ENCODE measurements at regions not wholly inside any gene's neighbourhood (a gene's known extent, or its start where the extent isn't known, plus 50 kb on each side); places are given as distances from the start of the nearest gene placed in this dataset.
"Not testable (repeated sequence)": the region's sequence is repeated elsewhere in the genome, so short reads cannot be mapped to it uniquely, and the experiment has no call there.

DNA sequence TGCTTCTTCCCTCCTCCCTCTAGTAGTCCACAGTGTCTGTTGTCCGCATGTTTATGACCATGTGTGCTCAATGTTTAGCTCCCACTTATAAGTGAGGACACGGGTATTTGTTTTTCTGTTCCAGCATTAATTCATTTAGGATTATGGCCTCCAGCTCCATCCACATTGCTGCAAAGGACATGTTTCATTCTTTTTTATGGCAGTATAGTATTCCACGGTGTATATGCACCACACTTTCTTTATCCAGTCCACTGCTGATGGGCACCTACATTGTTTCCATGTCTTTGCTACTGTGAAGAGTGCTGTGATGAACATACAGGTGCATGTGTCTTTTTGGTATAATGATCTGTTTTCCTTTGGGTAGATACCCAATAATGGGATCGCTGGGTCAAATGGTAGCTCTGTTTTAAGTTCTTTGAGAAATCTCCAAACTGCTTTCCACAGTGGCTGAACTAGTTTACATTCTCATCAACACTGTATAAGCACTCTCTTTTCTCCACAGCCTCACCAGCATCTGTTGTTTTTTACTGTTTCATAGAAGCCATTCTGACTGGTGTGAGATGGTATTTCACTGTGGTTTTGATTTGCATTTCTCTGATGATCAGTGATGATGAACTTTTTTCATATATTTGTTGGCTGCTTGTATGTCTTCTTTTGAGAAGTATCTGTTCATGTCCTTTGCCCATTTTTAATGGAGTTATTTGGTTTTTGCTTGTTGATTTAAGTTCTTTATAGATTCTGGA is 63.0 kb upstream of the SLC22A16 start:
- not testable (repeated sequence) for TF ChIP-seq ATF7 (IDR thresholded peaks at IDR 0.05); ZNF3 (CRISPR knock-in tag; IDR thresholded peaks at IDR 0.05); SP2 (IDR thresholded peaks at IDR 0.05; ENCODE audit: extremely low read depth, low read depth, low read length, poor library complexity, severe bottlenecking); FOXA1 (IDR thresholded peaks at IDR 0.05; ENCODE audit: borderline replicate concordance); ZNF24 (IDR thresholded peaks at IDR 0.05); ZFP36 (IDR thresholded peaks at IDR 0.05; ENCODE audit: low read depth, low read length, partially characterized antibody)
- TF ChIP-seq, protein P1, sequence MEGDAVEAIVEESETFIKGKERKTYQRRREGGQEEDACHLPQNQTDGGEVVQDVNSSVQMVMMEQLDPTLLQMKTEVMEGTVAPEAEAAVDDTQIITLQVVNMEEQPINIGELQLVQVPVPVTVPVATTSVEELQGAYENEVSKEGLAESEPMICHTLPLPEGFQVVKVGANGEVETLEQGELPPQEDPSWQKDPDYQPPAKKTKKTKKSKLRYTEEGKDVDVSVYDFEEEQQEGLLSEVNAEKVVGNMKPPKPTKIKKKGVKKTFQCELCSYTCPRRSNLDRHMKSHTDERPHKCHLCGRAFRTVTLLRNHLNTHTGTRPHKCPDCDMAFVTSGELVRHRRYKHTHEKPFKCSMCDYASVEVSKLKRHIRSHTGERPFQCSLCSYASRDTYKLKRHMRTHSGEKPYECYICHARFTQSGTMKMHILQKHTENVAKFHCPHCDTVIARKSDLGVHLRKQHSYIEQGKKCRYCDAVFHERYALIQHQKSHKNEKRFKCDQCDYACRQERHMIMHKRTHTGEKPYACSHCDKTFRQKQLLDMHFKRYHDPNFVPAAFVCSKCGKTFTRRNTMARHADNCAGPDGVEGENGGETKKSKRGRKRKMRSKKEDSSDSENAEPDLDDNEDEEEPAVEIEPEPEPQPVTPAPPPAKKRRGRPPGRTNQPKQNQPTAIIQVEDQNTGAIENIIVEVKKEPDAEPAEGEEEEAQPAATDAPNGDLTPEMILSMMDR (IDR thresholded peaks at IDR 0.05 in 2 of 3, conservative IDR thresholded peaks at IDR 0.05 in 1 of 3; ENCODE audit: insufficient read depth in 2 of 3, low read depth in 1 of 3, low read length in 3 of 3): not testable (repeated sequence)
- TF ChIP-seq, protein P2, sequence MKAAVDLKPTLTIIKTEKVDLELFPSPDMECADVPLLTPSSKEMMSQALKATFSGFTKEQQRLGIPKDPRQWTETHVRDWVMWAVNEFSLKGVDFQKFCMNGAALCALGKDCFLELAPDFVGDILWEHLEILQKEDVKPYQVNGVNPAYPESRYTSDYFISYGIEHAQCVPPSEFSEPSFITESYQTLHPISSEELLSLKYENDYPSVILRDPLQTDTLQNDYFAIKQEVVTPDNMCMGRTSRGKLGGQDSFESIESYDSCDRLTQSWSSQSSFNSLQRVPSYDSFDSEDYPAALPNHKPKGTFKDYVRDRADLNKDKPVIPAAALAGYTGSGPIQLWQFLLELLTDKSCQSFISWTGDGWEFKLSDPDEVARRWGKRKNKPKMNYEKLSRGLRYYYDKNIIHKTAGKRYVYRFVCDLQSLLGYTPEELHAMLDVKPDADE (conservative IDR thresholded peaks at IDR 0.05; ENCODE audit: control insufficient read depth, low read depth, low read length): not testable (repeated sequence)

Measured in K562 (cell line).